ENCODE measurements at regions not wholly inside any gene's neighbourhood (a gene's known extent, or its start where the extent isn't known, plus 50 kb on each side); places are given as distances from the start of the nearest gene placed in this dataset.
"Not testable (repeated sequence)": the region's sequence is repeated elsewhere in the genome, so short reads cannot be mapped to it uniquely, and the experiment has no call there.

GRCh38 chr15:44846156-44846555 lies 109.8 kb downstream of the TRIM69 start:
- ATAC-seq; in situ Hi-C loops (cut with HindIII; ENCODE audit: low pct_unique_long_range_greater_than_20kb, low sequenced_read_pairs); H3K27me3 ChIP-seq (ENCODE audit: control insufficient read depth, insufficient read depth, low read length); H3K4me1 ChIP-seq (ENCODE audit: control insufficient read depth, insufficient read depth, low read length); H3K9me3 ChIP-seq (ENCODE audit: control insufficient read depth, insufficient read depth, low read depth, low read length); CTCF ChIA-PET; intact Hi-C loops (cut with micrococcal nuclease; ENCODE audit: unreplicated experiment); H3K4me3 ChIP-seq (ENCODE audit: low read depth in 2 of 2, low read length in 2 of 2); BruUV-seq (replicated peaks); DNase-seq (ENCODE audit: low read depth, low spot score); POLR2A ChIA-PET; H3K36me3 ChIP-seq (ENCODE audit: control insufficient read depth, insufficient read depth, low read length); H3K27ac ChIP-seq (ENCODE audit: low read length): not testable (repeated sequence)

- DNase-seq (ENCODE audit: low read depth, low spot score); H3K4me3 ChIP-seq (ENCODE audit: low read depth in 2 of 2, low read length in 2 of 2); H3K4me1 ChIP-seq (ENCODE audit: control insufficient read depth, insufficient read depth, low read length); BruUV-seq (replicated peaks); H3K9me3 ChIP-seq (ENCODE audit: control insufficient read depth, insufficient read depth, low read depth, low read length); POLR2A ChIA-PET; CTCF ChIA-PET; H3K36me3 ChIP-seq (ENCODE audit: control insufficient read depth, insufficient read depth, low read length); H3K27ac ChIP-seq (ENCODE audit: low read length); intact Hi-C loops (cut with micrococcal nuclease; ENCODE audit: unreplicated experiment); ATAC-seq; in situ Hi-C loops (cut with HindIII; ENCODE audit: low pct_unique_long_range_greater_than_20kb, low sequenced_read_pairs); H3K27me3 ChIP-seq (ENCODE audit: control insufficient read depth, insufficient read depth, low read length): not testable (repeated sequence)
Observed at GRCh38 chr15:44847555-44847954, 108.9 kb upstream of the TERB2 start.

GRCh38 chr15:44848859-44849258 lies 107.6 kb upstream of the TERB2 start:
- peak; percentile 28; the same call in 1 of the 2 replicates for TF ChIP-seq CTCF (IDR thresholded peaks at IDR 0.05)
- H3K4me3 ChIP-seq (ENCODE audit: low read depth in 2 of 2, low read length in 2 of 2); H3K9me3 ChIP-seq (ENCODE audit: control insufficient read depth, insufficient read depth, low read depth, low read length); H3K27me3 ChIP-seq (ENCODE audit: control insufficient read depth, insufficient read depth, low read length); BruUV-seq (replicated peaks); POLR2A ChIA-PET; in situ Hi-C loops (cut with HindIII; ENCODE audit: low pct_unique_long_range_greater_than_20kb, low sequenced_read_pairs); DNase-seq (ENCODE audit: low read depth, low spot score); H3K27ac ChIP-seq (ENCODE audit: low read length); H3K36me3 ChIP-seq (ENCODE audit: control insufficient read depth, insufficient read depth, low read length); H3K4me1 ChIP-seq (ENCODE audit: control insufficient read depth, insufficient read depth, low read length); CTCF ChIA-PET; intact Hi-C loops (cut with micrococcal nuclease; ENCODE audit: unreplicated experiment): not testable (repeated sequence)
- ATAC-seq: 0 out of 2 replicates have a peak, but pooled peaks have one; percentile 54

GRCh38 chr15:44849701-44850403 lies 106.6 kb upstream of the TERB2 start:
- H3K9me3 ChIP-seq (ENCODE audit: control insufficient read depth, insufficient read depth, low read depth, low read length); H3K27ac ChIP-seq (ENCODE audit: low read length); ATAC-seq; DNase-seq (ENCODE audit: low read depth, low spot score); BruUV-seq (replicated peaks); H3K36me3 ChIP-seq (ENCODE audit: control insufficient read depth, insufficient read depth, low read length); in situ Hi-C loops (cut with HindIII; ENCODE audit: low pct_unique_long_range_greater_than_20kb, low sequenced_read_pairs); CTCF ChIA-PET; H3K4me1 ChIP-seq (ENCODE audit: control insufficient read depth, insufficient read depth, low read length); H3K27me3 ChIP-seq (ENCODE audit: control insufficient read depth, insufficient read depth, low read length); POLR2A ChIA-PET; H3K4me3 ChIP-seq (ENCODE audit: low read depth in 2 of 2, low read length in 2 of 2): not testable (repeated sequence)
- intact Hi-C loops (cut with micrococcal nuclease; ENCODE audit: unreplicated experiment): loop anchor here (5.0 kb wide), 1 partner anchor 72 kb away; no protein-coding TSS in a partner anchor
